IPS-15b (cell line): ENCODE measurements at regions not wholly inside any gene's neighbourhood (a gene's known extent, or its start where the extent isn't known, plus 50 kb on each side); places are given as distances from the start of the nearest gene placed in this dataset.

Experiments used
- H3K27me3 ChIP-seq: one replicate; pipeline ENCODE4 v1.6.1; 2013; ENCODE audit warnings: low read length; ENCODE audit not compliant: control insufficient read depth, insufficient read depth
- H3K36me3 ChIP-seq: one replicate; pipeline ENCODE4 v1.6.1; 2013; ENCODE audit warnings: low read length; ENCODE audit not compliant: control insufficient read depth, insufficient read depth
- H3K4me1 ChIP-seq: one replicate; pipeline ENCODE4 v1.6.1; 2013; ENCODE audit warnings: mild to moderate bottlenecking, low read length; ENCODE audit not compliant: control insufficient read depth, insufficient read depth
- H3K4me3 ChIP-seq: one replicate; pipeline ENCODE4 v1.5.1; 2013; ENCODE audit warnings: low read depth, low read length
- H3K9ac ChIP-seq: one replicate; pipeline ENCODE4 v1.6.1; 2013; ENCODE audit warnings: low read depth, mild to moderate bottlenecking, low read length
- H3K9me3 ChIP-seq: one replicate; pipeline ENCODE4 v1.6.1; 2013; ENCODE audit warnings: mild to moderate bottlenecking, low read length; ENCODE audit not compliant: control insufficient read depth, insufficient read depth

DNA sequence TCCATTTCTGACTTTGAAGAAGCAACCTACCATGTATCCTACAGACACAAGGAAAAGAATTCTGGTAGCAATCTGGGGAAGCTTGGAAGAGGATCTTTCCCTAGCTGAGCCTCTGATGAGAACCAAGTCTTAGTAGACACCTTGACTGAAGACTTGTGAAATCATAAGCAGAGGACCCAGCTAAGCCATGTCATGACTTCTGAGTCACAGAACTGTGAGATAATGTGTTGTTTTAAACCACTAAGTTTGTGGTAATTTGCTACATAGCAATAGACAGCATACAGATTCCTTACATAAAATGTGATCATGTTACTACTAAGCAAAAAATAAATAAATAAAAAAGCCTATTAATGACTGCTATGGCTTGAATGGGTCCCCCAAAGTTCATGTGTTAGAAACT lies 71.3 kb upstream of the ANKRD50 start:
- no peaks in the 10 kb centered on the region for H3K36me3 ChIP-seq

DNA sequence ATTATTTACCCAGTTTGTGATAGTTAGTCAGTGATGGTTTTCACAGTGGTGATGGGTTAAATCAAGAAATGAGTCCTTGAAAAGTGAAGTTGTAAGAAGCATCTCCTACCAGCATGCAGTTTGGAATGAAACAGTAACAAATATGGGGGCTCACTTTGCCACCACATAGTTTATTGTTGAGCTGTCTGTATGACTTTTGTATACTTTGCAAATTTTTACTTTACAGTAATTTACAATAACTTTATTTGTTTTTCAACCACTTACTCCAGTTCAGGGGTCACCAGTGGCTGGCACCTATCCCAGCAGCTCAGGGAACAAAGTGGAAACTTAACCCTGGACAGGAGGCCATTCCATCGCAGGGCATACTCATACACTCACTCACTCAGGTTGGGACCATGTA lies 64.5 kb upstream of the ANKRD50 start:
- Histone ChIP-seq H3K4me3 (no peak overlapping the region), H3K9ac (no peak overlapping the region), H3K4me1 (no peaks in the 10 kb centered on the region), H3K27me3 (no peaks in the 10 kb centered on the region), H3K36me3 (no peaks in the 10 kb centered on the region), H3K9me3 (no peaks in the 10 kb centered on the region)

More for the DNA sequence above, 71.3 kb upstream of the ANKRD50 start:
- Histone ChIP-seq H3K4me3 (no peak overlapping the region), H3K9ac (no peak overlapping the region), H3K4me1 (peaks cover 2% of the 10 kb centered on the region), H3K9me3 (no peaks in the 10 kb centered on the region), H3K27me3 (no peaks in the 10 kb centered on the region)

DNA sequence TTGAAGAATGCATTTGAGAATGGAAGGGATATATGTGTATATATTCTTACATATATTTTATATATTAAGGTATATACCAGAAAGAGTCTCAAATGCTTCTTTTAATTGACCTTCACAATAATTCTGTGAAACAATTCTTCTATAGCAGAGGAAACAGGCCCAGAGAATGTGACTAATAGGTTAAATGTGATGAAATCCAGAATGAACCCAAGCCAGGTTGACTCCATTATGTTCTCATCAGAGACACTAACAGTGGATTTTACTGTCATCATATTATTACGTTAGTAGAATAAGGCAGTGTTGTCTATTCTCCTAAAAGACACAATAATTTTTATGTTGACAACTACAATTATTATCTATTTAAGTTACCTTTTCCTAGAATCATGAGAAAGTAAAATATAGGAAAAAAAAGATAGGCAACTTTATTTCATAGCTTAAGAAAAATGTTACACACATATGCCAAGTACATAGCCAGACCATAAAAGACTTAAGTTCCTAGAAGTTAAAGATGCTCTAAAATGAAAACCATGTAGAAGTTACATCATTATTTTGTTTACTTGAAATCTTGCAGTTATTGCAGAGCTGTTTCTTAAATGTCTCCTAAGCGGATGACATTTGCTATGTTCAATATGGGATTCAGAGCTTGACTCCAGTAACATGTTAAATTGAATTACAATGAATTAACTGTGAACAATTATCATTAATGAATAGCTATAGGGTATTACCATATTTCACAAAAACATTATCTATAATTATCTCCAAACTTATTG lies 56.2 kb upstream of the ANKRD50 start:
- Histone ChIP-seq H3K27me3 (no peaks in the 10 kb centered on the region), H3K4me1 (no peaks in the 10 kb centered on the region), H3K9ac (no peak overlapping the region), H3K36me3 (no peaks in the 10 kb centered on the region), H3K4me3 (no peak overlapping the region), H3K9me3 (no peaks in the 10 kb centered on the region)

DNA sequence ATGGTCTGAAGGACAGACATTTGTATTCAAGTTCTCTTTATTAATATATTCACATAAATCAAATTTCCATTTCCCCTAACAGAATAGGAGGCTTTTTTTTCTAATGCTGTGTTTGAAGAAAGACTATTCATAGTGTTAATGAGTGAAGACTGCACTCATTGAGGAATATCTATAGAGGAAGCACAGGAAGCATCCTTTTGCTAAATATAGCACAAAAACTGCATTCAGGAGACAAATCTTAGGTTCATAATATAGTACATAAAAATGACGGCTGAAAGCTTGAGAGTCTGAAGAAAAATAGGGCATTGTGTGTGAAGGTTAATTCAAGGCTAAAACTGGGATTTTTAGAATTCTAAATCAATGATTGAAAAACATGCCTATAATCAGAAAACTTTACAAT lies 50.4 kb upstream of the ANKRD50 start:
- H3K4me3 ChIP-seq = no peak overlapping the region
- H3K4me1 ChIP-seq = no peaks in the 10 kb centered on the region
- no peak overlapping the region for H3K9ac ChIP-seq
- no peaks in the 10 kb centered on the region for H3K36me3 ChIP-seq
- no peaks in the 10 kb centered on the region for H3K27me3 ChIP-seq
- H3K9me3 ChIP-seq = no peaks in the 10 kb centered on the region
